ENCODE measurements at regions not wholly inside any gene's neighbourhood (a gene's known extent, or its start where the extent isn't known, plus 50 kb on each side); places are given as distances from the start of the nearest gene placed in this dataset.

DNA sequence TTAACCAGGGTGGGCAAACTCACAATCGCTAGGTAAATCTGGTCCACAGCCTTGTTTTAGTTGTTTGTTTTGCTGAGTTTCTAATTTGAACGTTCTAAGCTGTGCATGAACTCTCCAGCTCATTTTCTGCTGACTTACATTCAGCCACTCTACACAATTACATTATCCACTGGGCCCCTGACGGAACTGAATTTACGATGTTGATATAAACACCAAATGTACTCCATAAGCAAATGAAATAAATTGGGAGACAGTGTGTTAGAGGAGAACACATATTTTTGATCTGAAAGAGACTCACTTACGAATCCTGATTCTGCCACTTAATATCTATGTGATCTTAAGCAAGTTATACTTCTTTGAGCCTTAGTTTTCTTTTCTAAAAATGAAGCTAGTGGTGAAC is 393.4 kb downstream of the ZNF608 start:
- no peak for DNase-seq

GRCh38 chr5:124352312-124352711 is 394.1 kb downstream of the ZNF608 start:
- no peak for DNase-seq

- no peak for DNase-seq
These were observed 396.5 kb downstream of the ZNF608 start for GRCh38 chr5:124349931-124350330.

DNA sequence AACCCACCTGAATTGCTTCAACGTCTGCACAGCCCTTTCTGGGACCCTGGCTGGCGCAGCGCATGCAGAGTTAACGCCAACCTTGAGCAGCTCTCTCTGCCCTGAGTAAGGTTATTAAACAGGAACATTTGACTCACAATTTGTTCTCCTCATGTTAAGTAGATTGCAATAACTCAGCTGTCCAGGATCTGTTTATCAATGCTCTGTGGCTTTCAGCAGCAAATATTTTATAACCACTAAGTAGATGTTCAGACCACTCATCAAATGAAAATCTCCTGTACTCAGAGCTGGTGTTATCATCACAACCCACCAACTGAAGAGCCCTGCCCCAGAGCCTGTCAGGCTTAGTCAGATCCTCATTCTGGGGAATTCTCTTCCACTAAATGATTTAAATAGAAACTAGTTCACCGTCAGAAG is 403.0 kb downstream of the ZNF608 start:
- no peak for DNase-seq

DNA sequence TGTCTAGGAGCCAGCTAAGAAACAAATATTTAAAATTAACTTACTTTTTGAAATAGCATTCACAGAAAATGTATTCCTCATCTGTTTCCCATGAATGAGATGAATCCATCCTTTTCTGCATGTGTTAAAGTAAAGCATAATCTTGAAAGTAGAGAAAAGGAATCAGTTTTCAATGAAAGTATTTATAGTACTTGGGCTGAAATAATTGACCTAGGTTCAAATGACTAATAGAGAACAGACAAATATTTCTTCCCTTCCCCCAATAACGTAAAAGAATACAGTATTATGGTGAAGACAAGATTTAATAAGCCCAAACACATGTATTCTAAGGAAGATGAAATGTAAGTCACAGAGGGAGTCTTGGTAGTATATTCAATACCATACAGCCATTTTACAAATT is 403.5 kb downstream of the ZNF608 start:
- no peak for DNase-seq

DNA sequence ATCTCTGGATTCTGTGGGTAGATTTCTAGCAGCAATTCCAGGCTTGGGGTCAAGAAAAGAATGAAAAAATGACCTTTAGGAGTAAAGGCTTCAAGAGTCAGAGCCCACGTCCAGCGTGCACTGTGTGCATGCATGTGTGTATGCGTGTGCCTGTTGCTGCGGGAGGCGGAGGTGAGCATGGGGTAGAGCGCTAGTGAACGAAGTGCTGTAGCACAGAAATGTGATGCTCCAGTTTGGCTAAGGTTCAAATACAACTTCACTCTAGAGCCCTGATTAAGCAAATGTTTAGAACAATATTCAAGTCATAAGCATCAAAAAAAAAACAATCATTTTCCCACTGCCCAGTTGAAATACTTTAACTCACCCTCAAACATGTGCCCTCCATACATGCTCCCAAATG is 403.9 kb downstream of the ZNF608 start:
- DNase-seq = no peak

GRCh38 chr5:124342027-124342471 is 404.4 kb downstream of the ZNF608 start:
- no peak for DNase-seq

GRCh38 chr5:124341066-124341858 is 405.2 kb downstream of the ZNF608 start:
- no peak for DNase-seq

GRCh38 chr5:124337996-124338395 is 408.4 kb downstream of the ZNF608 start:
- DNase-seq = no peak

GRCh38 chr5:124333298-124333979 is 413.0 kb downstream of the ZNF608 start:
- no peak for DNase-seq

DNA sequence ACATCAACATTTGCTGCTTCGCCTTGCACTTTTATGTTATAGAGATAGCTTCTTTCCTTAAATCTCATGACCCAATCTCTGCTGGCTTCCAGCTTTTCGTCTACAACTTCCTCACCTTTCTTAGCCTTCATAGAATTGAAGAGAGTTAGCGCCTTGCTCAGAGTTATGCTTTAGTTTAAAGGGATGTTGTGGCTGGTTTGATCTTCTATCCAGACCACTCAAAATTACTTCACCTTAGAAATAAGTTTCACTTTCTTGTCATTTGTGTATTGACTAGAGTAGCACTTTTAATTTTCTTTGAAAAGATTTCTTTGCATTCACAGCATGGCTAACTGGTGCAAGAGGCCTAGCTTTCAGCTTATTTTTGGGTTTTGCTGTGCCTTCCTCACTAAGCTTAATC is 414.2 kb downstream of the ZNF608 start:
- no peak for DNase-seq

GRCh38 chr5:124330595-124331220 is 415.7 kb downstream of the ZNF608 start:
- no peak for DNase-seq

- no peak for DNase-seq
These were observed 418.2 kb downstream of the ZNF608 start for GRCh38 chr5:124328201-124328600.

DNA sequence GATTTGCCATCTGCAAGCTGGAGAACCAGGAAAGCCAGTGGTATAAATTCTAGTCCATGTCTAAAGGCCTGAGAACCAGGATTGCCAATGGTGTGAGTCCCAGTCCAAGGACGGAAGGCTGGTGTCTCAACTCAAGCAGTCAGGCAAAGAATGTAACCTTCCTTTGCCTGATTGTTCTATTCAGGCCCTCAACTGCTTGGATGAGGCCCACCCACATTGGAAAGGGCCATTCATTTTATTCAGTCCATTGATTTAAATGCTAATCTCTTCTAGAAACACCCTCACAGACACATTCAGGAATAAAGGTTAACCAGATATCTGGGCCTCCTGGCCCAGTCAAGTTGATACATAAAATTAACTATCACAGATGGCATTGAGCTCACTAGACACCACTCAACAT is 427.8 kb downstream of the ZNF608 start:
- DNase-seq = no peak

- no peak for DNase-seq
These were observed 429.0 kb downstream of the ZNF608 start for GRCh38 chr5:124317451-124317850.

DNA sequence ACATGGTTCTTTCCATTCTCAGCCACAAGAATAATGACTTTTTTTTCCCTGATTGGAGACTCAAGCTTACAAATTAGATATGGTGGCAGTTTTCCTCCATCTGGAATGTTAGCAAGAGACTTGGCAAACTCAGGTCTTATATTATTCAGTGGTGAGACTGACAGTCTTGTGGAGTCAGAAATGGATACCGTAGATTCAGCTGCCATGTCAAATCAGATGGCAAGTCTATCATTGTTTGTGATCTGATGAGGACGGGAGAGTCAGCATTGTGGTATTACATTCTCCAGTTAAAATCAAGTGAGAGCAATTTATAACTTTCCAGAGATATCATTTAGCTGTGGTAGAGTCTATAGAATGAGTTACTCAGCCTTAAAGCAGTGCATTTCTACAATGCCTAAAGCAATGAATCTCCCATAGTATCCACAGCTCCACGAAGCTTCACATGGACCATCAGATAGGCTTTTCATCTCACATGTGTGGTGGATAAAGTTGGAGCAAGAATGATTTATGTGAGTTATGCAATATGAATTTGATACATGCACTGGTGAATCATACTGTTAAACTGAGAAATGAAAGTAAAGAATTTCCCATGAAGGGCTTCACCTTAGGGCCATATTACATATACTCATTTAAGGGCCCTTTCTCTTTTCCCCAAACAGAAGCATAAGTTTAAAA is 430.6 kb downstream of the ZNF608 start:
- DNase-seq = no peak

DNA sequence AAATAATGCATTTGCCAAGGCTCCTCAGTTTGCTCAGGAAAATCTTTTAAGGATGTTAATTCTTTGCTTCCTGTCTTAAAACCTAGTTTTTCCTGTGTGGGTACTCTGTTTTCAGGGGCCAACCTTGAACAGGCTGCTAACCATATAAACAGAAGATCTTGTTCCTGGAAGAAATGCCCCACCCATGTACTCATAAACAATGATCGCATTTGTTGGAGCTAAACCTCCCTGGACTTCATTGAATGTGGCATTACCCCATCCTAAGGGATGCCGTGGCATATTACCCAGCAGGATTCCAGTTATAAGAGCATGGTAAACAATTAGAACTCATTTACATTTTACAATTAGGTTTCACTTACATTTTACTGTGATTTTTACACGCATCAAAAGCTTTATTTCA is 436.0 kb downstream of the ZNF608 start:
- DNase-seq = no peak

- DNase-seq = no peak
These were observed 437.0 kb downstream of the ZNF608 start for GRCh38 chr5:124309241-124309980.

- no peak for DNase-seq
These were observed 443.1 kb downstream of the ZNF608 start for GRCh38 chr5:124303366-124303765.

DNA sequence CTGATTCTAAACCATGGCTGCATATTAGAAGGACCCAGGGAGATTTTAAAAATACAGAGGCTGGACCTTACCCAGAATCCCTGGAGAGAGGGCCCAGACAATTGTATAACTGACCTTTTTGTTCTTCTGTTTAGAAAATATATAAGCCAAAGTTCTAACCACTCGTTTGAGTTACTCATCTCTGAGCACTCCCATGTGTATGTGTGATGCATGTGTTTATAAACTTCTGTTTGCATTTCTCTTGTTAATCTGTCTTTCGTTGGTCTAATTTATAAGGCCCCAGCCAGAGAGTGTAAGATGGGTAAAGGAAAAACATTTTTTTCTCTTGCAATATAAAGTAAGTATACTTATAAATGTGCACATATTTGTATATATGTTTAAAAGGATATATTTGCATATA is 443.9 kb downstream of the ZNF608 start:
- DNase-seq = no peak

DNA sequence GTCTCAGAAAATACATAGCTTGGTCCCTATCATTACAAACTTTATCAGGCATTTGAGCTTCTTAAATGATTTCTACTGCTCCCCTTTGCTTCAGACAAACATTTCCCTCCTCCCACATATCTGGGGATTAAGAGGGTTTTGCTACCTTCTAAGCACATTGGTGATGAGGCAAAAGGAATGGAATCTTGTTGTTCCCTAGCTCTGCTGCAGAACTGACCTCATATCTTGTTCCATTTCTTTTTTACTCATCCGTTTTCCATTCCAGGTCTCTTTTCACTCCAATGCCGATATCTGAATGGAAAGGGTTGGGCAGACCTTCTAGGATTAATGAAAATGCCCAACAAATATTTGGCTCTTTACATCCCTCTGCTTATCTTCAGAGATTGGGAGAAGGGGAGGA is 444.6 kb downstream of the ZNF608 start:
- no peak for DNase-seq

- no peak for DNase-seq
These were observed 445.4 kb downstream of the ZNF608 start for GRCh38 chr5:124300815-124301621.

All from activated gamma-delta T cell treated with Interleukin-2 at 50 U/mL for 16 hours (primary cell).